Activated CD8-positive, alpha-beta memory T cell treated with anti-CD3 and anti-CD28 coated beads for 4 hours (primary cell): ENCODE measurements at regions not wholly inside any gene's neighbourhood (a gene's known extent, or its start where the extent isn't known, plus 50 kb on each side); places are given as distances from the start of the nearest gene placed in this dataset.

ENCODE experiments used
- DNase-seq, 2 donors: peaks; one replicate each; pipeline ENCODE4 v3.0.0-alpha.2; 2020; ENCODE audit warnings: low read depth in 2 of 2

DNA sequence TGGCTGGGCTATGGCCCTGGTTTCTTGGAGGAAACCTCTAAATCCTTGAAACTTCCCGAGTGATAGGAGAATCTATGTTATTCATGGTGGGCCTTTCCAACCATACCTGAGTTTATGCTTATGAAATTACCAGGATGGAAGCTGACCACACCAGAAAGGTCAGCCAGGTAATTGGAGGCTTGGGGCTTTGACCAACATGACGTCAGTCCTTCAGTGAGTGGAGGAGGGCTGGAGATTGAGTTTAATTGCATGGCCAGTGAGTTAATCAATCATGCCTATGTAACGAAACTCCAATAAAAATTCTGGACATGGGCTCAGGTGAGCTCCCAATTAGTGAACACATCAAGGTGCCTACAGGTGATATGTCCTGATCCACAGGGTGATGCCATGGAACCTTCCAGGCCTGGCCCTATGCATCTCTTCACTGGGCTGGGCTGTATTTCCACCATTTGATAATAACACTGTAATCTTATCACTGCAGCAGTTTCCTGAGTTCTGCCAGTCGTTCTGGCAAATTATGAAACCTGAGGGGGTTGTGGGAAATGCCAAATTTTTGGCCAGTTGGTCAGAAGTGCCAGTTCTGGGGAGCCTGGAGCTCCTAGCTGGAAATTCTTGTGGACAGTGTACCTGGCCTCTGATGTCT lies 106.5 kb downstream of the CDH26 start:
- no peak for DNase-seq

DNA sequence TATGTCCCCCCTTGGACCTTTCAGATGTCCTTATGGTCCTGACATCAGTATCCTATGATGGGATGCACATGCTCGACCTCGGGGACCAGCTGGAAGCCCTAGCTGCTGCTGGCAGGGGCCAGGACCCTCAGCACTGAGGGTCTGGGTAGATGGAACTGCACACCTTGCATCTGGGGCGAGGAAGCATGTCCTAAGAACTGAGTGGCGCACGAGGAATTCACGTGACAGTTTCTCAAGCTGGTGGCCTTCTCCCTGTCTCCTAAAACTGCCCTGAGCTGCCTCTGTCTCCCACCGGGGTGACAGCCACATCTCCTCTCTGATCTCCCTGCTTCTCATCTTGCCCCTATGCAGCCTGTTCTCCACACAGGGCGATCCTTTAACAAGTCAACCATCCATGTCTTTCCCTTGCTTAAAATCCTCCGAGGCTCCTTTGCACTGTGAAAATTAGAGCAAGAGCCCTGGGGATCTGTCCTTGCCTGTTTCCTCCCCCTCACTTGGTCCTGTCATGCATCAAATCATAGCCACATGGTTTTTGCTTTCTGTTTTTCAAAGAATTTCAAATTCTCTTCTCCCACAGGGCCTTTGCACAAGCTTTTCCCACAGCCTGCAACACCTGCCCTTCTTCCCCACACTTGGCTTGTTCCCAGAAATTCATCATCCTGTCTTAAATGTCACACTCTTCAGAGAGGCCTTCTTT lies 107.7 kb downstream of the CDH26 start:
- DNase-seq = no peak

DNA sequence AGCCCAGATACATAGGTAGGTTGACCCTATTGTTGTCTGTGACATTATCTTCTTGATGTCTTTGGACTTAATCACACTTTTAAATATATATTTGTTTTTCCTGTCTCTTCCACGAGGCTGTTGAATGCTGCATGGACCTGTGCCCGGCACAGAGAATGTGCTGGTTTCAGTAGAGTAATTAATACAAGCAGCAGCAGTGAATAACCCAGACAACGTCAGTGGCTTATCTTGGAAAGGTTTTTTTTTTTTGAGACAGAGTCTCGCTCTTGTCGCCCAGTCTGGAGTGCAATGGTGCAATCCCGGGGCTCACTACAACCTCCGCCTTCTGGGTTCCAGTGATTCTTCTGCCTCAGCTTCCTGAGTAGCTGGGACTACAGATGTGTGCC lies 108.2 kb downstream of the CDH26 start:
- DNase-seq = no peak

DNA sequence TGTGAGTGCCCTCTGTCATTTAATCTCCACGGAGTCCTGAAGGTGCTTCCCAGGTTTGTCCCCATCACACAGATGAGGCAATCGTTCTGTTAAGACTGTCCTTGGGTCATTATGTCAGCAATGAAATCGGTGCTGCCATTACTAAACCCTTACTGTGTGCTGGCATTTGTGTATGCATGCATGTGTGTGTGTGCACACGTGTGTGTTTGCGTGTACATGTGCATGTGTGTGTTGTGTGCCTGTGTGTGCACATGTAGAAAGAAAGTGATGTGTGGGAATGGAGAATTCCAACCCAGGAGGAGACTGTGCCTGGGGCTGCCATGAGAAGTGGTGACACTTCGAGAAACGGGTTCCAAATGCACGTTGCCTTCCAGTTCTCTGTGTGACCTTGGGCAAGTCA lies 110.3 kb downstream of the CDH26 start:
- no peak for DNase-seq

DNA sequence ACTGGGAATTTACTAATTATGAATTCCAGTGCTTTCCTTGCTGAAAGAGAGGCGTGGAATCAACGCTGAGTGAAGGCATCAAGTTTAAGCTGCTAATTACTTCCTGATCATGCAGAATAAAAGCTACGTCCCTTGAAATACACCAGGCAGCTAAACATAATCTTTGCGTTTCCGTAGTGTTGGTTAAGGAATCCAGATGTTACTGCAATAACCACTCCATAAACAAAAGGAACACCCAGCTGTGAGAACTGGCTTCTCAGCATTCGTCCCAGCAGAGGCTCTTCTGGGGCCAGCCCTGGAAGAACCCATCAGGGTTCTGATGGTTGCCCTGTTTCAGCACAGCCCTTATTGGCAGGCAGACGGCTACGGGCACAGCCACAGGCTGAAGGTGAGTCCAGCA lies 111.4 kb downstream of the CDH26 start:
- DNase-seq = no peak

DNA sequence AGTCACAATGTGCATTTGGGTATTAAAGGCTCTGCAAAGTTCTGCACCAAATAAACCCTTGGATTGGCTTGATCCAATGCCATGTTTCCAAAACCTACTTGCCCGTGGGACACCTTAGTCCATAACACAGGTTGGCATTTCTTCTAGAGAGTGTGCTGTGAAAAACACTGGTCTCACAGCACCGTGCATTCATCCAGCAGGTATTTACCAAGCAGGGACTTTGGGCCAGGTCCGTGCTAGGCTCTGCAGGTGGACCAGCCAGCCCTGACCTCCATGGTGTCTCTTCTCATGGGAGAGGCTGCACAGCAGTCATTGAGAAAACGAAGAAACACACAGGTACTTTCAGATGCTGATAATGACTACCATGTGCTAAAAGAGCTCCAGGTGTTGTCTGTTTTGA lies 112.6 kb downstream of the CDH26 start:
- no peak for DNase-seq

DNA sequence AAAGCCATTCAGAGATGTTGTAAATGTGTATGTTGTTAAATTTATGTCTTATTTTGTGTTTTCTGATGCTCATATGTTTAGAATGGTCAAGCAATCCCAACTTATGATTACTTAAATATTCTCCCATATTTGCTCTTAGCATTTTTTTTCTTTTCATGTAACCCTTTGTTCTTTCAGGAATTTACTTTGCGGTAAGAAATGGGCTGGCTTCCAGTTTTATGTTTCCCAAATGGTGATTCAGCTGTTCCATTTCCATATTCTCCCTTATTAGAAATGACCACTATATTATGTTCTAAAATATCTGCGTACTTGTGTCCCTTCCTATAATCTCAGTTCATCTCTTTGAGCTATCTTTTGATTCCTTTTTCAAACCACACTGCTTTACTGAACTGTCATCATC lies 113.7 kb downstream of the CDH26 start:
- no peak for DNase-seq

DNA sequence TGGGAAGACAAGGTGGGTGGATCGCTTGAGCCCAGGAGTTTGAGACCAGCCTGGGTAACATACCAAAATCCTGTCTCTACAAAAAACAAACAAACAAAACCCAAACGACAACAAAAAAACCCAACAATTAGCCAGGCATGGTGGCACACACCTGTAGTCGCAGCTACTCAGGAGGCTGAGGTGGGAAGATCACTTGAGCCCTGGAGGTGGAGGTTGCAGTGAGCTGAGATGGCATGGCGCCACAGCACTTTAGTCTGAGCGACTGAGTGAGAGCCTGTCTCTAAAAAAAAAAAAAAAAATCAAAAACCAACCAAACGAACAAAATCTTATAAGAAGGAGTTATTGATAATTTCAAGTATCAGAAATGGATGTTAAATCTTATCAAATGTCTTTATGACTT lies 114.9 kb downstream of the CDH26 start:
- no peak for DNase-seq

DNA sequence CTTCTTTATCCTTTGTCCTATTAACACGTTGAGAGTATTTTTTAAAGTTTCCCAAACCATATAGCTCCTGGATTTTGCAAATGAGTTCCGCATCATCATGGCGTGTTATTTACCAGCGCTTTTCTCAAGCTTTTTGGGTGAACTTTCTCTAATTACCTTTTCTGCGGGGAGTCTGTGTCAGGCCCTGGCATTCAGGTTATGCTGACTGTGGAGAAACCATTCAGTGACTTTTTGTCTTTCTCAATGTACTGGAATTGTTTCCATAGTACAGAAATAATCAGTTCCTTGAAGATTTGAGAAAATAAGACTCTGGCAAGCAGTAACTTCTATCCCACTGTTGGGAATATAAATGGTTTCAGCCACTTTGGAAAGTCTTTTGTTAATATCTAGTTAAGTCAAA lies 115.3 kb downstream of the CDH26 start:
- DNase-seq = no peak

DNA sequence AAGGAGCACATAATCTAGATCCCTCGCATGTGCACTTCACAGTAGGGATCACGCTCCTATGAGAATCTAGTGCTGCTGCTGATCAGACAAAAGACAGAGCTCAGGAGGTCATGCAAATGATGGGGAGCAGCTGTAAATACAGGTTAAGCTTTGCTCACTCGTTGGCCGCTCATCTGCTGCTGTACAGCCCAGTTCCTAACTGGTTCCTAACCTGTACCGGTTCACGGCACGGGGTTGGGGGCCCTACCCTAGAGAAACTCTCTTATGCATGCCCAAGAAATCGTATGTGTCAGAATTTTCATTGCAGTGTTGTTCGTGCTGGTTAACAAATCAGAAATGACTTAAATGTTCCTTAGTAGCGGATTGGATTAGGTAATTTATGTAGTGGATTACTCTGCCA lies 116.1 kb downstream of the CDH26 start:
- DNase-seq = no peak

DNA sequence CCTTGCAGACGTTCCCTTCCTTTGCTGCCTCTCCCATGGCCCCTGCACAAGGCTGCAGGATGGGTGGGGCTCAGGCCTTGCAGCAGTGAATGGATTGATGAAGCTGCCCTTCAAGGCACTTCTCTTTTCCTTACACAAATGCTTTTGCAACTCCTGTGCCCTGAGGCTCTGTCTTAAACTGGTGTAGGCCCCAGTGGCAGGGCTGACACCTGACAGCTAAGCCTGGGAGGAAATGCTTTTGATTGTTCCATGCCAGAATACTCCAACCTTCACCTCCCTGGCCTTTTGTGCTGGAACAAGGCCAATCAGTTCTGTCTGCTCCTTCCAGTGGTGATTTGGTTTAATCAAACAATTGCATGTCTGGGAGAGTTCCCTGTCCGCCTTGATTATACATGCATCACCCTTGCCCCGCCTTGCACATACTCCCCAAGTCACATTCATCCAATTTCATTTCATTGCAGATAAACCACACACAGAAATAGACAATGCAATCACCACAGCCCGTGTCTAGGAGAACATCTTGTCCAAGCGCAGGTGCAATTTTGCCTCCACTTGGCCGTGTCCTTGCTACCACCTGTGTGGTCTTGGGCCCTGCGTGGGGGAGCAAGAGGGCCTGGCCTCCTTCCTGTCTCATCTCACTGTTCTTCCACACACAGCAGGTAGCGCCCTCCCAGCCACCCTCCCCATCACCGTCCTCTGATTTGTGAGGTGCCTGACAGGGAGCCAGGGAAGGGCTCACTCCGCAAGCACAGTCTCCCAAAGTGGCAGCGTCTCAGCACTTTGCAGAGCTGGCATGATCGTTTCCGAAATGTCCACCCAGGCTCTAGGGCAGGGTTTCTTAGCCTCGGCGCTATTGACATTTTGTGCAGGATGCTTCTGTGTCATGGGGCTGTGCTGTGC lies 120.4 kb downstream of the CDH26 start:
- no peak for DNase-seq

DNA sequence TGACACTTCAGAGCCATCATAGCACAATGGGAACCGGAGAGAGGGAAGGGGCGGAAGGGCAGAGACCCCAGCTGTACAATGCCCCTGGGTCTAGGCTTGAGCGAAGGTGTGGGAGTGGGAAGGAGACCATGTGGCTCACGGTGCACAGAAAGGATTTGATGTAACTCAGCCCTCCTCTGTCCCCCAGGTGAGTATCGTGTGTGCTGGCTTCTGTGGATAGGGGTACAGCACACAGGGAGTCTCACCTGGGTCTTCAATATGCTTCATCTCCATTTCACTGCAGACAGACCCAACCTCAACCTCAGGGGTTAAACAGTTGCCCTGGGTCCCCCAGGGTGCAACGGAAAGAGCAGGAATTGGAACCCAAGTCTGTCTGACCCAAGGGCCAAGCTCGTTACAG lies 122.2 kb downstream of the CDH26 start:
- DNase-seq = no peak

DNA sequence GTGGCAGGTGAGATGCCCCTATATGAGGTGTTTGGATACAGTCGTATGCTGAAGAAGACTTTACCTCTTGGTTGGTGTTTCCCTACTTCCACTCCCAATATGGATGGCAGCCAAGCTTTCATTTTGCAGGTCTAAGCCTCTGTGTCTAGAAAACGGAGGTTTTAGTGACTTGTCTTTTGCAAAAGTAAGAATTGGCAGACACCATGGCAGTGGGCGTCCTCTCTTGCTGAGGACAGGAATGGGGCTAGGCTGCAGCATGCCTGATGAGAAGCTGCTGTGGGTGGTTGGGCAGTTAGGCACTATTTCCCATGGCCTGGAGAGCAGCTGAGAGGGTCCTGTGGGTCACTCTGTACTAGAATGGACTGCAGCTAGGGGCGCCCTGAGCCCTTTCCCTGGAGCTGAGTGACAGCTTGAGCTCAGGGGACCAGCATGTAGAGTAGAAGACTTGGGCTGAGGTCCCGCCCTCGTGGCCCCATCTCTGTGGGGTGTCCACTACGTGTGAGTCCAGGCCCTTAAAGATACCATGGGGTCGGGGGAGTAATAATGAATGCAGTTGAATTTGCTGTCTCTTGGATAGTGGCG lies 127.4 kb downstream of the CDH26 start:
- DNase-seq = no peak

DNA sequence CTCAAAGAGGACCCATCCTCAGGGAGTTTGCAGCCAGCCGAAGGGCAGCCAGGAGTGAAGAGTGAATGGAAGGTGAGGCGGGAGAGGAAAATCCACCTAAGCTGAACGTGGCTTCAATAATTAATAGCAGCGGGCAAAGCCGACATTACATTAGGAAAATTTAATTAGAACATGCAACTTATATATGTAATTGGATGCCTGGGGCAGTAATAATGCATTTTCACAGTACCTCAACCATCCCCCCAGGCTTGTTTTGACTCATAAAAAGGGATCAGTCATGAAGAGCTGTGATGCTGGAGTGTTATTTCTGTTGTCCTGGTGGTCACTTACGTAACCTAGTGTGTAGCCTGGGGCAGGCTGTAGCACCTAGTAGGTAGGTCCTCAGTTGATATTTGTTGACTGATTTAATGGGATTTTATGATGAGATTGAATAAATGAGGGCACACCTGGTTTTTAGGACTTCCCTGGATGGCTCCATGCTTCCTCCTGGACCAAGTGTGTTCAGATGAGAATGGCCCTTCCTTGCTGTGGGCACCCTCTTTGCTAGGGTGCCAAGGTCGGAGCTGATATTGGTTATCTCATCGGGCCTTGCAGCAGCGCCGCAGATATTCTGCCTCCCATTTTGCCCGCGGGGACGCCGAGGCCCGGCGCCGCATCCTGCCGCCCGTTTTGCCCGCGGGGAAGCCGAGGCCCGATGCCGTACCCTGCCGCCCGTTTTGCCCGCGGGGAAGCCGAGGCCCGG lies 128.8 kb downstream of the CDH26 start:
- DNase-seq = no peak

DNA sequence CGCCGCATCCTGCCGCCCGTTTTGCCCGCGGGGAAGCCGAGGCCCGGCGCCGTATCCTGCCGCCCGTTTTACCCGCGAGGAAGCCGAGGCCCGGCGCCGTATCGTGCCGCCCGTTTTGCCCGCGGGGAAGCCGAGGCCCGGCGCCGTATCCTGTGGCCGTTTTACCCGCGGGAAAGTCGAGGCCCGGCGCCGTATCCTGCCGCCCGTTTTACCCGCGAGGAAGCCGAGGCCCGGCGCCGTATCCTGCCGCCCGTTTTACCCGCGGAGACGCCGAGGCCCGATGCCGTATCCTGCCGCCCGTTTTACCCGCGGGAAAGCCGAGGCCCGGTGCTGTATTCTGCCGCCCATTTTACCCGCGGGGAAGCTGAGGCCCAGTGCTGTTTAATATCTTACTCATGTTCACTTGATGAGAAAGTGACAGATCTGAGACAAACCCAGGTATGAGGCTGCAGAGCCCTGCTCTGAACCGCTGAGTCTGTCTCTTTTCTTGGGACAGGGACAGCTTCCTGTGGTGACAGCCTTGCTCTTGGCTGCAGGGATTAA lies 129.4 kb downstream of the CDH26 start:
- DNase-seq = no peak

DNA sequence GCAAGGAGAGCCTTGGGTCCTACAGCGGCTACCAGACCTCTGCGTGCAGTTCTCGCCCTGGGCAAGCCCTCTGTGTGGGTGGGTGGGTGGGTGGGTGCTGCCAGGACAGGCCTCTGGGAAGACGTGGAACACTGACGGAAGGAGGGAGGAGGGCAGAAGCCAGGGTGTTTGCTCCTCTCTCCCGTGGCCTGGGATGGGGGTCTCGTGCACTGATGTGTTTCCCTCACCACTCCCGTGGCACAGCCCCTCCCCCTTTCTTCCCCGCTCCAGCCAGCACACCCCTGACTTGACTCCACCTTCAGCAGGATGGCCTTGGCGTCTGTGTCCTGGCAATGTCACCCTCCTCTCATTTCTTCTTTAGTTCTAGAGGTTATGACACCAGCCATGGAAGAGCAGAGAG lies 130.0 kb downstream of the CDH26 start:
- no peak for DNase-seq

DNA sequence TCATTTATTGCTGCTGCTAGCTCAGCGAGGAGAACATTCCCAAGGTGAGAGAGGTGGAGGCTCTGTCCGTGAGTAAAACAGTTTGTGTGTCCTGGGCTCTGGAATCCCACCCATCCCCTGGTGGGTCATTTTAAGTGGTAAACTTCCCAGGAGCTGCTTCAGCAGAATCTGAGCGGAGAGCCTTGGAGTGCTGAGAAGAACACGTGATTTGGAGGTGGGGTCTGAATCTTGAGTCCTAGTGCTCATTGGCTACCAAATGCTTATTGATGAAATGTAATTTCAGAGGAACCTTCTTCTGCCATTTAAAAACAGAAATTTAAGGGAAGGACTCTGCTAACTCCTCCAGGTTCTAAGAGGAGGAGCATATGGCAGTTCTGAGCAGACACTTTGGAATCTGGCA lies 132.4 kb downstream of the CDH26 start:
- no peak for DNase-seq

DNA sequence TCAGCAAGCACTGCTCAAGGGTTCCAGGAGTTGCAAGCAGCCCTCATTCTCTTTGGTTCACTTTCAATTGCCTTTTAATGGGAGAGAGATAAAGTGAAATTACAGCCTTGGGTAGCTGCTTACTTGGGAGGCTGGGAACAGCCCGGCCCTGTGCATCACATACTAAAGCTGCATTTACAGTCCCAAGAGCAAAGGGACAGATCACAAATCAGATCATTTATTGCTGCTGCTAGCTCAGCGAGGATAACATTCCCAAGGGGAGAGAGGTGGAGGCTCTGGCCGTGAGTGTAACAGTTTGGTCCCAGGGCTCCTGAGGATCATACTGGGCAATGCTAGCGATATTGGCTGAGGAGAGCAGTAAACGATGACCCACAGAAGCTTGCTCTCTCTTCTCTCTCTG lies 133.1 kb downstream of the CDH26 start:
- DNase-seq = no peak

DNA sequence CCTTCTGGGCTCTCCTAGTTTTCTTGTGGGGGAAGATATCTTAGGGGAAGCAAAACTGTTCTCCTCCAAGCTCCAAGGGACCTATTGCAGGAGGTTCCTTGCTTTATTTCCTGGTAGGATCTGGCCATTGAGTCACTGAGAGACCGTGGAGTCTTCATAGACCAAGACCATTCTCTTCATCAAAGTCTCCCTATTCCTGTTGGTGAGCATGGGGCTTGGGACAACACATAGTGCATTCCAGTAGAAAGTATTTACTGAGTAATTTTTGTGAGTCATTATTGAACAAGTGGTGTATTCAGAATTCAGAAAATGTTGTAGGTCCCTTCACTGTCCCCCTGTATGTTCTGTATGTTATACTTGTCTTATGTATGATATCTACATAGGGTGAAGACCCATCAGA lies 133.6 kb downstream of the CDH26 start:
- DNase-seq = no peak

DNA sequence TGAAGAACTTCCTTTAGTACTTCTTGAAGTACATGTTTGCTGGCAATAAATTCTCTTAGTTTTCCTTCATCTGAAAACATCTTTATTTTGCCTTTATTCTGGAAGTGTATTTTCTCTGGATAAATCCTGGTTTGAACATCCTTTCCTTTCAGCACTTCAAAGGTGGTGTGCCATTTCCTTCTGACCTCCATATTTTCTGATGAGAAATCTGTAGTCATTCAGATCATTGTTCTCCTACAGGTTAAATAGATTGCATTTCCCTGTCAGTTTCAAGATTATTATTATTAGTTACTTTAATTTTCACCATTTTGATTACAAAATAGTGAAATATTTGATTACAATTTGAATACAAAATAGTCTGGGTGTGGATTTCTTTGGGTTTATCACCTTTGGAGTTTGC lies 134.5 kb downstream of the CDH26 start:
- DNase-seq = no peak

DNA sequence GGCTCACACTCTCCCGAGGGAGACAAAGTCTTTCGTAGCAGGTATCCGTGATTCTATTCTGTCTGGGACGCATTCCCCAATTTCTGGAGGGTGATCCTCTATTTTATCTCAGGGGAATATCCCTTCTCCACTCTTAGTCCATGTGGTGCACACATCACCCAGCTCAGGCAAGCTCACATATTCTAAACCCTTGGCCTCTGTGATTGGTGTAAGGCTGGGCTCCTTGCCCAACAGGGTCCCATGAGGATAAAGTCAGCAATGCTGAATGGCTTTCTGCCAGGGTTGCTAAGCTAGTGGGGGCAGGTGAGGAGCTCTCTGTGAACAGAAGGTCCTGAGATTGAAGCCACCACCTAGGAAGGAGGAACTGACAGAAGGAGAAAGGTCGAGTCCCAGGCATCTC lies 137.2 kb downstream of the CDH26 start:
- no peak for DNase-seq

DNA sequence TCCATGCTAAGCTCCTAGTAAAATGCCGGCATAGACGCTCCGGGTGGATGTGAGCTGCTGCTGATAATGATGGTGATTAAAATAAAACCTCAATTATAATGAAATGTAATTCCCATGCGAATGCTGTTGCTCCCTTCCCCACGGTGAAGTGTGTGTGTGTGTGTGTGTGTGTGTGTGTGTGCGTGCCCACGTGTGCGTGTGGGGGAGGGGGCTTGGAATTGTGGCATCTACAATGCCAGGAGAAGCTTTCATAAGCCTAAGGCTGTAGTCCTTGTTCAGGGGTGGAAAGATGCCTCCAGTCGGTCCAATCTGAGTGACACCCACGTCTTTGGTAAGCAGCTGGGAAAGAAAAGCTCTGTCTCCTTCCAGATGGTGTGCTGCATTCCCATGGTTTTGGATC lies 137.9 kb downstream of the CDH26 start:
- DNase-seq = no peak
